ENCODE measurements at regions not wholly inside any gene's neighbourhood (a gene's known extent, or its start where the extent isn't known, plus 50 kb on each side); places are given as distances from the start of the nearest gene placed in this dataset.

DNA sequence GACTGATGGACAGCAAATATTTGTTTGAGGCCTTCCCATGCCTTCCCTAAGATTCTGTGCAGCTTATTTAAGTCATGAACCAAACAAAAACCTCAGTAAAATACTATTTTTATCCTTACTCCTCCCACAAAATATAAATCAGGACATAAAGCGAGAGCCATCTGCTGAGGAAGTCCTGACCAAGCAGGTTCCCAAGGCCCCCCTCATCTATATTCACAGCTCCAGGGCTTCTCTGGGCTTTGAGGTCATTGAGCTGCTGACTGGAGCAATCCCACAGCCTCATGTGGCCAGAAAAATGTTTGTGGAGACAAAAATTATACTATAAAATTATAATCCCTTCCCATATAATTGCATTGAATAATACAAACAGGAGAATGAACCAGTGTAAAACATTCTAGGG is 846.2 kb downstream of the ADGRL2 start:
- Mint-ChIP-seq H3K36me3 (ENCODE audit: unreplicated experiment) (peaks cover 3% of the 10 kb centered on the region), H3K27me3 (ENCODE audit: unreplicated experiment) (peaks cover 2% of the 10 kb centered on the region), H3K4me3 (ENCODE audit: unreplicated experiment) (no peak overlapping the region), H3K4me1 (ENCODE audit: unreplicated experiment) (peaks cover 15% of the 10 kb centered on the region), H3K27ac (ENCODE audit: unreplicated experiment) (no peak overlapping the region), H3K9me3 (ENCODE audit: unreplicated experiment) (no peaks in the 10 kb centered on the region)
- TF ChIP-seq, protein P1, sequence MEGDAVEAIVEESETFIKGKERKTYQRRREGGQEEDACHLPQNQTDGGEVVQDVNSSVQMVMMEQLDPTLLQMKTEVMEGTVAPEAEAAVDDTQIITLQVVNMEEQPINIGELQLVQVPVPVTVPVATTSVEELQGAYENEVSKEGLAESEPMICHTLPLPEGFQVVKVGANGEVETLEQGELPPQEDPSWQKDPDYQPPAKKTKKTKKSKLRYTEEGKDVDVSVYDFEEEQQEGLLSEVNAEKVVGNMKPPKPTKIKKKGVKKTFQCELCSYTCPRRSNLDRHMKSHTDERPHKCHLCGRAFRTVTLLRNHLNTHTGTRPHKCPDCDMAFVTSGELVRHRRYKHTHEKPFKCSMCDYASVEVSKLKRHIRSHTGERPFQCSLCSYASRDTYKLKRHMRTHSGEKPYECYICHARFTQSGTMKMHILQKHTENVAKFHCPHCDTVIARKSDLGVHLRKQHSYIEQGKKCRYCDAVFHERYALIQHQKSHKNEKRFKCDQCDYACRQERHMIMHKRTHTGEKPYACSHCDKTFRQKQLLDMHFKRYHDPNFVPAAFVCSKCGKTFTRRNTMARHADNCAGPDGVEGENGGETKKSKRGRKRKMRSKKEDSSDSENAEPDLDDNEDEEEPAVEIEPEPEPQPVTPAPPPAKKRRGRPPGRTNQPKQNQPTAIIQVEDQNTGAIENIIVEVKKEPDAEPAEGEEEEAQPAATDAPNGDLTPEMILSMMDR (IDR thresholded peaks at IDR 0.05): no peak
- DNase-seq (ENCODE audit: extremely low spot score, unreplicated experiment): no peak

DNA sequence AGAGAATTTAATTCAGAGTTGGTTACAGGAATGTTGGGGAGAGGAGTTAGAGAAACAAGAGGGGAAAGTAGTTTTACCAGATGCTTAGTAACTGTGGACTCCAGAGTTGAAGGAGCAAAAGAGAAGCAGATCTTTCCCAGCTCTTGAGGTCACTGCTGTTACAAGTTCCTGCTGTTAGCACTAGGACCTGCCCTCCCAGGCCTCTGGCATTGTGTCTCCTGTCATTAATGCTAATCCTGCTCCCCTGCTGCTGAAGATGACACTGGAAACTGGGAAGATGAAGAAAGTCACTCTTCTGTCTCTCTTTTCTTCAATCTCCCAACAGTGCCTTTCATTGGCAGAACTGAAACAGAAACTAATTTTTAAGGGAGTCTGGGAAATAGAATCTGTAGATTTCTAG is 845.6 kb downstream of the ADGRL2 start:
- H3K9me3 Mint-ChIP-seq (ENCODE audit: unreplicated experiment): no peaks in the 10 kb centered on the region
- peaks cover 16% of the 10 kb centered on the region for H3K4me1 Mint-ChIP-seq (ENCODE audit: unreplicated experiment)
- peaks cover 2% of the 10 kb centered on the region for H3K27me3 Mint-ChIP-seq (ENCODE audit: unreplicated experiment)

DNA sequence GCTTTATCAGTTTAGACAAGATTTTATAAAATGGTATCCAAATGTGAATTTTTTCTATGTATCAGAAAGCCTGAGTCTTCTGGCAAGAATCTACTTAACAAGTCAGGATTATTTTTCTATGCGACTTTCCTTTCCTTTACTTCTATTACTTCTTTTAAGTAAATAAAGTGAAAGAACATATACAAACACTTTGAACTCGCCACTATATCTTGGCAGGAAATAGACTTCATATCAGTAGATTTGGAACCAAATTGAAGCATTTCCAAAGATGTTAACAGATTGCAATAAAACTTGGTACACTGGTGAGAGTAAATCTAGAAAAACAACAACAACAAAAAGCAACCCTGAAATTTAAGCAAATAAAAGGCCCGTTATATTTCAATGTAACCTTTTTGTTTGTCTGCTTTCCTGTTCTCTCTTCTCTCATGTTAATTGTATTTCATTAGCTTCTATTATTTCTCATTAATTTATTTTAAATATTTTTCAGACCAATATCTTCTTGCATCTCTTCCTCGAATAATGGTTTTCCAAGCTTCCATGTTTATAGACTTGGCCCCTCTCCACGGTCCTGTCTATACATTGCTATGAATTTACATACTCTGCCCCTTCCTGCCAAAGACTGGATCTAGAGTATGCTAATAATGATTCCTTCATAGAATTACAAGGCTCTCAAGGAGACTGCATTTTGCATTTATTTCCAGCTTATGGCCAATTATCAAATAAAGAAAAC is 843.6 kb downstream of the ADGRL2 start:
- peaks cover 3% of the 10 kb centered on the region for H3K36me3 Mint-ChIP-seq (ENCODE audit: unreplicated experiment)
- TF ChIP-seq, protein P1 (IDR thresholded peaks at IDR 0.05): no peak
- H3K4me3 Mint-ChIP-seq (ENCODE audit: unreplicated experiment): no peak overlapping the region
- peaks cover 2% of the 10 kb centered on the region for H3K27me3 Mint-ChIP-seq (ENCODE audit: unreplicated experiment)
- no peak for DNase-seq (ENCODE audit: extremely low spot score, unreplicated experiment)
- no peaks in the 10 kb centered on the region for H3K9me3 Mint-ChIP-seq (ENCODE audit: unreplicated experiment)
- H3K4me1 Mint-ChIP-seq (ENCODE audit: unreplicated experiment): peaks cover 16% of the 10 kb centered on the region
- no peak overlapping the region for H3K27ac Mint-ChIP-seq (ENCODE audit: unreplicated experiment)

More for the DNA sequence above, 845.6 kb downstream of the ADGRL2 start:
- H3K36me3 Mint-ChIP-seq (ENCODE audit: unreplicated experiment): peaks cover 3% of the 10 kb centered on the region
- no peak overlapping the region for H3K4me3 Mint-ChIP-seq (ENCODE audit: unreplicated experiment)
- DNase-seq (ENCODE audit: extremely low spot score, unreplicated experiment): no peak
- TF ChIP-seq, protein P1 (IDR thresholded peaks at IDR 0.05): no peak
- peak overlapping the region; percentile 71 for H3K27ac Mint-ChIP-seq (ENCODE audit: unreplicated experiment)

DNA sequence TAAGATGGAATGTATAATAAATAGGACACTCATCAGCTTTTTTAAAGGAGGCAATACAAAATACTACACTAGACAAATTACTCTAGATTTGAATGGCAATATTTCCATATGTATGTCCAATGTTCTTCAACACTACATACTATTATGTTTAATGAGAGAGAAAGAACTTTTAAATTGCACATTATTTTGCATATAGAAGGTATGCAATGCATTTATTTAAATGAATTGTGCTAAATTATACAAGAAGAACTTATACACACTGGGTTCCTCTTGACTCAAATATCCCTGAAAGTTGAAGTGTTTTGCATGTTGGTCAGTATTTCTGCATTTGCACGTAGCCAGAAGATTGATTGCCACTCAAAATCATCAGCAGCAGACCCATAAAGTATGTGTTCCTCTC is 839.6 kb downstream of the ADGRL2 start:
- Mint-ChIP-seq H3K4me3 (ENCODE audit: unreplicated experiment) (no peak overlapping the region), H3K36me3 (ENCODE audit: unreplicated experiment) (peaks cover 2% of the 10 kb centered on the region), H3K27ac (ENCODE audit: unreplicated experiment) (no peak overlapping the region), H3K9me3 (ENCODE audit: unreplicated experiment) (no peaks in the 10 kb centered on the region), H3K27me3 (ENCODE audit: unreplicated experiment) (peaks cover 2% of the 10 kb centered on the region), H3K4me1 (ENCODE audit: unreplicated experiment) (peaks cover 2% of the 10 kb centered on the region)
- TF ChIP-seq, protein P1 (IDR thresholded peaks at IDR 0.05): no peak
- DNase-seq (ENCODE audit: extremely low spot score, unreplicated experiment): no peak

DNA sequence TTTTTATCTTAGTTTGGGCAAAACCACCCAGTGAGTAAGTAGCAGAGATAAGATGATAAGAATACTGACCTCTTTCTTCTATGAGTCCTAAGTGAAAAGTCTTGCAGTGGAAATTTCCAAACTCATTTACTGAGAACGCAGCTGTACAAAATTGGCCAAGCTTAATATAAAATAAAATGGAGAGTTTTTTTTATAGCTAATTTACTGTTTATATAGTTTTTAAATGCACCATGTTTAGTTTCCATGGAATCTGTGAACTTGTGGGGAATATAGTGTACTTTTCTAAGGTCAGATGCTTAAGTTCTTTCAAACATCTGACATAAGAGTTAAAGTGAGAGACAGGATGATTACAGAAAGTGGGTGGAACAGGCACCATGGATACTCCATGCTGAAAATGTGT is 833.5 kb downstream of the ADGRL2 start:
- H3K4me1 Mint-ChIP-seq (ENCODE audit: unreplicated experiment): peaks cover 13% of the 10 kb centered on the region
- H3K9me3 Mint-ChIP-seq (ENCODE audit: unreplicated experiment): no peaks in the 10 kb centered on the region
- H3K27ac Mint-ChIP-seq (ENCODE audit: unreplicated experiment): no peak overlapping the region
- H3K36me3 Mint-ChIP-seq (ENCODE audit: unreplicated experiment): no peaks in the 10 kb centered on the region
- DNase-seq (ENCODE audit: extremely low spot score, unreplicated experiment): no peak
- no peaks in the 10 kb centered on the region for H3K27me3 Mint-ChIP-seq (ENCODE audit: unreplicated experiment)
- TF ChIP-seq, protein P1 (IDR thresholded peaks at IDR 0.05): no peak
- H3K4me3 Mint-ChIP-seq (ENCODE audit: unreplicated experiment): no peak overlapping the region

Measured in osteocyte (in vitro differentiated cells).